LNCaP clone FGC (cell line): ENCODE measurements at regions not wholly inside any gene's neighbourhood (a gene's known extent, or its start where the extent isn't known, plus 50 kb on each side); places are given as distances from the start of the nearest gene placed in this dataset.

Experiments
- DNase-seq: peaks from one replicate; pipeline ENCODE4 v3.0.0-alpha.2; 2011; ENCODE audit warnings: low read depth
- H3K4me3 ChIP-seq: 2 replicates; pipeline ENCODE4 v1.5.1; 2011; ENCODE audit warnings: mild to moderate bottlenecking, low read depth, low read length, control low read depth
- CTCF ChIP-seq: IDR thresholded peaks from 2 replicates; pipeline ENCODE4 v1.5.1; 2012; ENCODE audit warnings: mild to moderate bottlenecking; ENCODE audit not compliant: control insufficient read depth, insufficient read depth; ENCODE audit errors: extremely low read depth

GRCh38 chr3:165716592-165716991 lies 120.6 kb downstream of the BCHE start:
- TF ChIP-seq CTCF, result no peak
- DNase-seq, result no peak
- H3K4me3 ChIP-seq, result no peak overlapping the region

DNA sequence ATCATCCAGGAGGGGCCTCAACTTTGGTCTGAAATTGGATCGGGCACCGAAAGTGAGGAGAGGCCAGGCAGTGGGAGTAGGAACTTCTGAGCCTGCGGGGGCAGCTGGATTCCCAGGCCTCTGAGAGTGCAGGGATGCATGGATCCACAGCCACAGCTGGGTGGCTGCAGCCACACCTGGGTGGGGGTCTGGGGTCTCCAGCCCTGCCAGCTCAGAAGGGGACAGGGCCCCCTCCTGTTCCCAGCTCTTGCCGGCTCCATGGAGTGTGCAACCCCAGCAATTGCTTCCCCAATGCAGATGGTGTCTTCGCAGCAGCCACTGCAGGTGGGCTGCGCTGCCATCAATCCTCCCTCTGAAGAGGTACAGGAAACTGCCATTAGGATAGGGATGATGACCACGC lies 123.7 kb downstream of the BCHE start:
- H3K4me3 ChIP-seq, result no peak overlapping the region
- DNase-seq, result no peak
- no peak for TF ChIP-seq CTCF

- TF ChIP-seq CTCF, result no peak
- DNase-seq, result no peak
These were observed 124.8 kb downstream of the BCHE start for GRCh38 chr3:165712382-165712781.

GRCh38 chr3:165697910-165698309 lies 139.3 kb downstream of the BCHE start:
- no peak overlapping the region for H3K4me3 ChIP-seq
- DNase-seq, result no peak
- no peak for TF ChIP-seq CTCF

More at GRCh38 chr3:165712382-165712781, 124.8 kb downstream of the BCHE start:
- no peak overlapping the region for H3K4me3 ChIP-seq

GRCh38 chr3:165696496-165696895 lies 140.7 kb downstream of the BCHE start:
- no peak overlapping the region for H3K4me3 ChIP-seq
- TF ChIP-seq CTCF, result no peak
- DNase-seq, result no peak

DNA sequence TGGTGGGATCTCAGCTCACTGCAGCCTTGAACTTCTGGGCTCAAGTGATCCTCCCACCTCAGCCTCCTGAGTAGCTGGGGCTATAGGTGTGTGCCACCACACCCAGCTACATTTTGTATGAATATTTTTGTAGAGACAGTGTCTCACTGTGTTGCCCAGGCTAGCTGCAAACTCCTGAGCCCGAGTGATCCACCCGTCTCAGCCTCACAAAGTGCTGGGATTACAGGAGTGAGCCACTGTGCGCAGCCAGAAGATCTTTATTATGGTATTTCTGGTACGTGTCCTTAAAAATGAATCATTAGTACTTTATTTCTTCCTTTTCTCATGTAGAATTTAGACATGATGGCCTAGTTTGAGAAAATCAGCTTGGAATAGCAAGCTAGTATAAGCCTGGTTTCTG lies 153.3 kb downstream of the BCHE start:
- no peak for DNase-seq
- no peak overlapping the region for H3K4me3 ChIP-seq
- TF ChIP-seq CTCF, result no peak

GRCh38 chr3:165682734-165683133 lies 154.5 kb downstream of the BCHE start:
- DNase-seq, result no peak
- H3K4me3 ChIP-seq, result no peak overlapping the region
- no peak for TF ChIP-seq CTCF
